ENCODE measurements at regions not wholly inside any gene's neighbourhood (a gene's known extent, or its start where the extent isn't known, plus 50 kb on each side); places are given as distances from the start of the nearest gene placed in this dataset.

GRCh38 chr22:27131346-27131745 lies 474.0 kb downstream of the MIAT start:
- CTCF ChIA-PET (ENCODE audit: partially characterized antibody) = no interaction called here
- TF ChIP-seq SIRT6 (IDR thresholded peaks at IDR 0.05; ENCODE audit: low read length) (no peak), CTBP2 (IDR thresholded peaks at IDR 0.05; ENCODE audit: borderline replicate concordance, insufficient read depth, insufficient read length, low read length) (no peak), BACH1 (IDR thresholded peaks at IDR 0.05; ENCODE audit: low read length) (no peak), TEAD4 (IDR thresholded peaks at IDR 0.05; ENCODE audit: low read depth, low read length) (no peak), TBP (IDR thresholded peaks at IDR 0.05; ENCODE audit: low read depth, low read length) (no peak), TAF1 (IDR thresholded peaks at IDR 0.05; ENCODE audit: low read depth, low read length) (no peak), HDAC2 (IDR thresholded peaks at IDR 0.05; ENCODE audit: borderline replicate concordance in 1 of 2, low read depth in 2 of 2, low read length in 2 of 2) (no peak), JUN (IDR thresholded peaks at IDR 0.05; ENCODE audit: low read depth, low read length) (no peak), ATF3 (IDR thresholded peaks at IDR 0.05; ENCODE audit: insufficient read depth, low read depth, low read length) (no peak), YY1 (IDR thresholded peaks at IDR 0.05; ENCODE audit: low read depth, low read length) (no peak), PHF8 (conservative IDR thresholded peaks at IDR 0.05; ENCODE audit: low read depth, low read length) (no peak), KDM5A (IDR thresholded peaks at IDR 0.05; ENCODE audit: low read length) (no peak), E2F6 (IDR thresholded peaks at IDR 0.05) (no peak), NRF1 (IDR thresholded peaks at IDR 0.05; ENCODE audit: low read depth, low read length) (no peak), POU5F1 (IDR thresholded peaks at IDR 0.05; ENCODE audit: low read depth, low read length) (no peak)

More at GRCh38 chr22:27131346-27131745, 474.0 kb downstream of the MIAT start:
- Histone ChIP-seq H3K36me3 (ENCODE audit: control insufficient read depth in 2 of 4, insufficient read depth in 4 of 4, low read length in 3 of 4) (no peaks in the 10 kb centered on the region), H4K8ac (ENCODE audit: extremely low read depth, insufficient read depth, low read length) (no peak overlapping the region), H2BK15ac (ENCODE audit: low read length) (no peak overlapping the region), H4K5ac (ENCODE audit: insufficient read length, low read depth, low read length) (no peak overlapping the region), H4K20me1 (replicated peaks in 1 of 2; ENCODE audit: control insufficient read depth in 1 of 2, insufficient read depth in 2 of 2, low read length in 2 of 2) (no peaks in the 10 kb centered on the region), H2AK5ac (ENCODE audit: low read depth, low read length) (no peak overlapping the region), H2BK12ac (ENCODE audit: low read depth, low read length) (no peak overlapping the region), H3K4me3 (ENCODE audit: extremely low read depth in 1 of 4, insufficient read depth in 2 of 4, low read depth in 3 of 4, low read length in 4 of 4) (no peak overlapping the region), H3K9me3 (ENCODE audit: insufficient read depth in 2 of 2, low read depth in 1 of 2, low read length in 1 of 2) (no peaks in the 10 kb centered on the region), H3K14ac (ENCODE audit: insufficient read length) (no peak overlapping the region), H3K27me3 (replicated peaks in 1 of 4; ENCODE audit: control insufficient read depth in 3 of 4, extremely low read depth in 1 of 4, insufficient read depth in 3 of 4, low read length in 3 of 4) (no peaks in the 10 kb centered on the region), H2AFZ (ENCODE audit: low read length) (no peak overlapping the region), H3K4ac (replicated peaks; ENCODE audit: insufficient read length, low read depth, low read length) (no peak overlapping the region), H3K56ac (replicated peaks; ENCODE audit: insufficient read length, low read depth, low read length) (no peak overlapping the region), H3K79me1 (ENCODE audit: low read depth, low read length) (no peaks in the 10 kb centered on the region), H3K18ac (ENCODE audit: extremely low read depth, low read length) (no peak overlapping the region), H3K79me2 (ENCODE audit: control insufficient read depth in 1 of 2, insufficient read depth in 2 of 2, low read length in 2 of 2) (no peaks in the 10 kb centered on the region), H3K9ac (replicated peaks in 1 of 4; ENCODE audit: extremely low read depth in 1 of 4, low read depth in 3 of 4, low read length in 3 of 4) (no peak overlapping the region), H3K23ac (ENCODE audit: insufficient read length) (no peak overlapping the region), H4K91ac (replicated peaks; ENCODE audit: insufficient read length, low read length) (no peak overlapping the region), H2BK20ac (ENCODE audit: low read length) (no peak overlapping the region), H3K4me2 (ENCODE audit: insufficient read depth in 1 of 2, low read depth in 2 of 2, low read length in 2 of 2) (no peak overlapping the region), H3K27ac (ENCODE audit: low read depth, low read length) (no peak overlapping the region), H2BK120ac (replicated peaks; ENCODE audit: low read depth, low read length) (no peak overlapping the region), H2BK5ac (ENCODE audit: low read depth, low read length) (no peak overlapping the region), H3K4me1 (replicated peaks in 1 of 4; ENCODE audit: control insufficient read depth in 3 of 4, insufficient read depth in 4 of 4, low read length in 3 of 4) (no peaks in the 10 kb centered on the region), H3K23me2 (ENCODE audit: low read depth, low read length) (no peaks in the 10 kb centered on the region)
- POLR2A ChIA-PET (ENCODE audit: partially characterized antibody) = no interaction called here
- DNase-seq (ENCODE audit: low read depth in 1 of 2, low spot score in 2 of 2) = no peak
- FAIRE-seq = no peak
- WGBS, 2 experiments (ENCODE audit: extremely low coverage in 1 of 2, insufficient coverage in 1 of 2, insufficient read length in 1 of 2, insufficient replicate concordance in 2 of 2, low coverage in 1 of 2, low lambda C conversion rate in 2 of 2, missing lambda C conversion rate in 1 of 2) = 89% methylated on average over 4 of the region's 4 CpGs; no CpG with 5 or more reads in 1 of the 2 experiments

Measured in H1 (cell line).